Urothelium cell line (cell line): ENCODE measurements at regions not wholly inside any gene's neighbourhood (a gene's known extent, or its start where the extent isn't known, plus 50 kb on each side); places are given as distances from the start of the nearest gene placed in this dataset.
A peak's percentile ranks its signal among the peaks of the same experiment; 100 is the strongest.
"Not testable (repeated sequence)": the region's sequence is repeated elsewhere in the genome, so short reads cannot be mapped to it uniquely, and the experiment has no call there.

Experiments used
- DNase-seq: peaks from one replicate; pipeline ENCODE4 v3.0.0; 2011; ENCODE audit warnings: low spot score, mixed read lengths
- FAIRE-seq: peaks from 2 replicates; lab custom pipeline; 2011; peaks lifted over from hg19 to GRCh38; lab: Jason Lieb, UNC

GRCh38 chr21:28617300-28617699 is 375.4 kb downstream of the LTN1 start:
- FAIRE-seq (peak; percentile 72), DNase-seq (no peak)

GRCh38 chr21:28615276-28615675 is 377.4 kb downstream of the LTN1 start:
- no peak for FAIRE-seq
- DNase-seq = peak; percentile 49

GRCh38 chr21:28614791-28615190 is 377.9 kb downstream of the LTN1 start:
- no peak for FAIRE-seq
- no peak for DNase-seq

- FAIRE-seq = no peak
These were observed 384.0 kb downstream of the LTN1 start for GRCh38 chr21:28608646-28609045.

GRCh38 chr21:28607545-28607944 is 385.1 kb downstream of the LTN1 start:
- FAIRE-seq = no peak
- DNase-seq = no peak

More at GRCh38 chr21:28608646-28609045, 384.0 kb downstream of the LTN1 start:
- DNase-seq = no peak

- DNase-seq (no peak), FAIRE-seq (peak; percentile 76)
These were observed 387.6 kb downstream of the LTN1 start for GRCh38 chr21:28604946-28605537.

GRCh38 chr21:28602546-28602945 is 390.1 kb downstream of the LTN1 start:
- peak; percentile 80 for FAIRE-seq
- no peak for DNase-seq

GRCh38 chr21:28598214-28598613 is 394.5 kb downstream of the LTN1 start:
- peak; percentile 53 for FAIRE-seq
- no peak for DNase-seq

- DNase-seq = no peak
- FAIRE-seq = no peak
These were observed 400.3 kb downstream of the LTN1 start for GRCh38 chr21:28592205-28592865.

GRCh38 chr21:28590676-28591075 is 402.0 kb downstream of the LTN1 start:
- DNase-seq (no peak), FAIRE-seq (no peak)

GRCh38 chr21:28590026-28590425 is 402.7 kb downstream of the LTN1 start:
- FAIRE-seq (no peak), DNase-seq (no peak)

- FAIRE-seq (no peak), DNase-seq (no peak)
These were observed 403.7 kb downstream of the LTN1 start for GRCh38 chr21:28588997-28589396.

GRCh38 chr21:28587748-28588147 is 404.9 kb downstream of the LTN1 start:
- DNase-seq = no peak
- no peak for FAIRE-seq

GRCh38 chr21:28581976-28582375 is 410.7 kb downstream of the LTN1 start:
- FAIRE-seq (no peak), DNase-seq (no peak)

- DNase-seq = not testable (repeated sequence)
- FAIRE-seq = peak; percentile 99
These were observed 411.4 kb downstream of the LTN1 start for GRCh38 chr21:28581311-28581731.

- FAIRE-seq = no peak
These were observed 412.1 kb downstream of the LTN1 start for GRCh38 chr21:28580585-28580984.

GRCh38 chr21:28579986-28580550 is 412.6 kb downstream of the LTN1 start:
- DNase-seq (no peak), FAIRE-seq (no peak)

More at GRCh38 chr21:28580585-28580984, 412.1 kb downstream of the LTN1 start:
- no peak for DNase-seq

GRCh38 chr21:28568692-28569091 is 424.0 kb downstream of the LTN1 start:
- no peak for DNase-seq
- no peak for FAIRE-seq

GRCh38 chr21:28563933-28564332 is 428.7 kb downstream of the LTN1 start:
- not testable (repeated sequence) for DNase-seq, FAIRE-seq

- no peak for DNase-seq
- FAIRE-seq = no peak
These were observed 430.9 kb downstream of the LTN1 start for GRCh38 chr21:28561772-28562171.

- FAIRE-seq = no peak
- no peak for DNase-seq
These were observed 437.8 kb downstream of the LTN1 start for GRCh38 chr21:28554660-28555475.
